Ectodermal cell (in vitro differentiated cells): ENCODE measurements at regions not wholly inside any gene's neighbourhood (a gene's known extent, or its start where the extent isn't known, plus 50 kb on each side); places are given as distances from the start of the nearest gene placed in this dataset.
"Not testable (repeated sequence)": the region's sequence is repeated elsewhere in the genome, so short reads cannot be mapped to it uniquely, and the experiment has no call there.

Source experiments
- H3K27ac ChIP-seq: 2 replicates; pipeline ENCODE4 v1.7.0; 2013; ENCODE audit warnings: mild to moderate bottlenecking, low read depth, low read length; ENCODE audit not compliant: insufficient read depth, poor library complexity, severe bottlenecking
- H3K27me3 ChIP-seq: 2 replicates; pipeline ENCODE4 v1.7.0; 2013; ENCODE audit warnings: mild to moderate bottlenecking, low read length; ENCODE audit not compliant: insufficient read depth, control insufficient read depth, poor library complexity, severe bottlenecking
- H3K36me3 ChIP-seq: one replicate; pipeline ENCODE4 v1.7.0; 2013; ENCODE audit warnings: low read length; ENCODE audit not compliant: control insufficient read depth, insufficient read depth
- H3K4me1 ChIP-seq: one replicate; pipeline ENCODE4 v1.7.0; 2013; ENCODE audit warnings: low read length; ENCODE audit not compliant: control insufficient read depth, insufficient read depth
- H3K4me3 ChIP-seq: 2 replicates; pipeline ENCODE4 v1.7.0; 2013; ENCODE audit warnings: low read depth, low read length, control low read depth; ENCODE audit not compliant: insufficient read depth
- H3K9me3 ChIP-seq: 2 replicates; pipeline ENCODE4 v1.7.0; 2013; ENCODE audit warnings: mild to moderate bottlenecking, low read length, moderate library complexity; ENCODE audit not compliant: control insufficient read depth
- WGBS, 2 experiments: methylation state at CpG; one replicate each; pipeline ENCODE4 v1.1.7; 2013; ENCODE audit warnings: missing lambda C conversion rate in 2 of 2; 5-methylcytosine and 5-hydroxymethylcytosine counted together

DNA sequence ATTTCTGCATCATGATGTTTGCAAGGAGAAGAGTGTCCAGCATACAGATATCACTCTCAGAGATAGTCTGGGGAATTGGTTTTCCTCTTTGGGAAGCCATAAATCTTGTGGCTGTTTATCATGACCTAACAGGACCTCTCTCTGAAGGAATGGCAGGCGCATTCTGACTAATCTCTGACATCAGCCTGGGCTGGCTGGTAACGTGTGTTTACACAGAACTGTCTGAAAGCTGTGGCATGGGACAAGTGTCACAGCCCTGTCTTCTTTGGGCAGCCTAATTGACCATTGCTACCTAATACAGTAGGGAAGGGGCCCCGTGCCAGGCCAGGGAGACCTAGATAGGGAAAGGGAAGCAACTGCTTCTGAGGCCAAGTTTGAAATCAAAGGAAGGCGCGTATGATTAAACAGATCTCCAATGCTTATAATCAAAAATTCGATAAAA, 73.9 kb upstream of the CABCOCO1 start:
- no peaks in the 10 kb centered on the region for H3K36me3 ChIP-seq
- H3K4me1 ChIP-seq, result no peaks in the 10 kb centered on the region
- no peaks in the 10 kb centered on the region for H3K27me3 ChIP-seq
- H3K27ac ChIP-seq, result no peak overlapping the region
- no peaks in the 10 kb centered on the region for H3K9me3 ChIP-seq
- WGBS, 2 experiments, result 90% methylated on average over 3 of the region's 6 CpGs
- no peak overlapping the region for H3K4me3 ChIP-seq

DNA sequence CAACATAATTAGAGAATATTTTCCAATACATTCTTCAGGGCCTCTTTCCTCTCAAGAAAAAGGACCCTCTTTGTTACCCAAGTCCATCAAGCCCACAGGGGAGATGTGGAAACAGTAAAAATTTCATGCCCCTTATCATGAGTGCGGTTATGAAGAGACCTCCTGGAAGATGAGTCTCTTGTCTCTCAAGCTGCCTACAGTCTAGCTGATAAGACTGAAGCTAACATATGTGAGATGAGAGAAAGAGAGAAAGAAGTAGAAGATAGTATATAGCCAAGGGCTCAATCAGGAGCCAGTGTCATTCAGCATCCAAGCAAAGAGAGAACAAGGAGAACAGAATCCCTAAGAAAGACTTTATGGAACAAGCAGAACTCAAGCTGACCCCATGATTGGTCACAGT, 75.9 kb upstream of the CABCOCO1 start:
- H3K4me1 ChIP-seq, result no peaks in the 10 kb centered on the region
- H3K36me3 ChIP-seq, result no peaks in the 10 kb centered on the region
- no peaks in the 10 kb centered on the region for H3K27me3 ChIP-seq
- no peak overlapping the region for H3K4me3 ChIP-seq
- no peak overlapping the region for H3K27ac ChIP-seq
- H3K9me3 ChIP-seq, result no peaks in the 10 kb centered on the region
- WGBS, 2 experiments, result 91% methylated on average over 1 of the region's 1 CpG

DNA sequence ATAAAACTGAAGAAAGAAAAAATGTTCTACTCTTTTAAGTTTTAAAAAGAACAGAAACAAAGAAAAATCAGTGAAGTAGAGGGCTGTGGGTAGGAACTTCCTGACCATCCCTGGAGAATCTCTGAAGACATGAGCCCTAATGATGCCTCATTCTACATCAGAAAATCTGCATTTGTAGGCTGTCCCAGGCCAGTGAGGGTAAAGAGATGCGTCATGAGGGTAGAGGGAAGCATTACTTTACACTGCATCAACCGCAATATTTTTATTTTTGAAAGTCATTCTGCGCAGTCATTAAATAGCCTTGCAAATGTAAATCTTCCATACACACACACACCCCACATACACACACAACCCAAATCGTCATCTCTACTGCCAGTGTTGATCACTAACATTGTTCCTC, 82.1 kb upstream of the CABCOCO1 start:
- Histone ChIP-seq H3K9me3 (no peaks in the 10 kb centered on the region), H3K4me1 (no peaks in the 10 kb centered on the region), H3K4me3 (no peak overlapping the region), H3K27ac (no peak overlapping the region), H3K27me3 (no peaks in the 10 kb centered on the region), H3K36me3 (no peaks in the 10 kb centered on the region)
- 70 to 96% methylated on average over 4 of the region's 4 CpGs for WGBS, 2 experiments

DNA sequence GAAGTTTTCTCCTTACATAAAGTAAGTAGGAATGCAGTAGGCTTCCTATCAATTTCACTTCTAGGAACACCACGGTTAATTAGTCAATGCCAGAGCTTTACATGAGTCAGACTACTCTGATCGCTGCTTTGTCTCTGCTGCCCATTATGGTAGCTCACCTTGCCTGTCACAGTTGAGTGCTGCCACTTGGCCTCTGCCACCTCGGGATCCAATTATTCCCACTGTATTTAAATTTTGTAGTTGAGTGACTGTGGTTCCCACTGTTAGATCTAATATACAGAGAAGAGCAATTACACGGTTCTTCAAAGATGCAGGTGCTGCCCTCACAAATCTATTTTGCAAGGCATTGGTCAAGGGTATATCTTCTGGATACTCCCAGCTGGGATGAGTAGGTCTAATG, 92.5 kb upstream of the CABCOCO1 start:
- 90 to 91% methylated on average over 4 of the region's 4 CpGs for WGBS, 2 experiments
- not testable (repeated sequence) for H3K27me3 ChIP-seq

DNA sequence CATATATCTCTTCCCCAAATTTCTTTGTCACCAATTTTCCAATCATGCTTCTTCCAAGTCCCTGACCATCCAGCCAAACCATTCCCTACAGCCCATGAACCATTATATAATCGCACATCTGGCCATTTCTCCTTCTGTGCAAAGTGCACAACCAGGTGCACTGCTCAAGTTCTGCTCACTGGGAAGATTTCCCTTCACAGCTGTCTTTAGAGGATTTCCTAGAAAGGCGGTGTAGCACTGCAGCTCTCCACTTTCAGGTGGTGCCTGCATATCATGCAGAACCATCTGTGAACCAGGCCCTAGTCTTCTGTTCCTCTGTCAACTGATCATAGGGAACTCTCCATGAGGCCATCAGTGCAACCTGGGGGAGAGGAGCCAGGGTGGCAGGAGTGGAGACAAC, 95.0 kb upstream of the CABCOCO1 start:
- H3K4me3 ChIP-seq, result no peak overlapping the region
- H3K27ac ChIP-seq, result no peak overlapping the region
- 93 to 96% methylated on average over 2 of the region's 2 CpGs for WGBS, 2 experiments
- no peaks in the 10 kb centered on the region for H3K4me1 ChIP-seq
- H3K27me3 ChIP-seq, result no peaks in the 10 kb centered on the region
- no peaks in the 10 kb centered on the region for H3K9me3 ChIP-seq
- no peaks in the 10 kb centered on the region for H3K36me3 ChIP-seq

More for the DNA sequence above, 92.5 kb upstream of the CABCOCO1 start:
- H3K9me3 ChIP-seq, H3K36me3 ChIP-seq, H3K4me3 ChIP-seq, H3K27ac ChIP-seq, H3K4me1 ChIP-seq: not testable (repeated sequence)

DNA sequence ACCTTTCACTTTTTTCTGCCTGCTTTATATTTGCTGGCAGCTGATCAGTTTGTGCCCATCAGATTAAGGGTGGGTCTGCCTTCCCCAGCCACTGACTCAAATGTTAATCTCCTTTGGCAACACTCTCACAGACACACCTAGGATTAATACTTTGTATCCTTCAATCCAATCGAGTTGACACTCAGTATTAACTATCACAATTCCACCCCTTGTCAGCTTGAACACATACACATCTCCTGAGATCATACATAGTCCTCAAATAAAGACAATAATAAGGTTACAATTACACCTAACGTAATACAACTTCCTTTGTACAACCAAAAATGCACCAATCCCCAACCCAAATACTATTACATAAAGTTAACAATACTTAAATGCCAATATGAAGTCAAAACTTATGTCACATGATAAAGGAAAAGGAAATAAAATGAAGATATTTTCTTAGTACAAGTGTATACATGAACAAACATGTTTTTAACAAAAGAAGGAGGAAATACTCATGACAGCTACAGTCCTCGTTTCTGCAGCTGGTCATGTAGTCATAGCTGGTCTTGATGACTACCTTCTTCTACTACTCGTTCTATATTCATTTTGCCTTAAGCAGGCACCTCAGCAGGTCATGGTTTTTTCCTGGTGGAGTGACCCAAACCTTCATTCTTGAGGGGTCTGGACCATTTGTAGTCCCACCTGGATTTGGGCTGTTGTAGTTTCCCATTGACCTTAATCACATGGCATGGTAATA, 96.7 kb upstream of the CABCOCO1 start:
- Histone ChIP-seq H3K4me1 (no peaks in the 10 kb centered on the region), H3K4me3 (no peak overlapping the region), H3K27me3 (no peaks in the 10 kb centered on the region), H3K27ac (no peak overlapping the region), H3K9me3 (no peaks in the 10 kb centered on the region), H3K36me3 (no peaks in the 10 kb centered on the region)
- 85 to 86% methylated on average over 4 of the region's 4 CpGs for WGBS, 2 experiments

DNA sequence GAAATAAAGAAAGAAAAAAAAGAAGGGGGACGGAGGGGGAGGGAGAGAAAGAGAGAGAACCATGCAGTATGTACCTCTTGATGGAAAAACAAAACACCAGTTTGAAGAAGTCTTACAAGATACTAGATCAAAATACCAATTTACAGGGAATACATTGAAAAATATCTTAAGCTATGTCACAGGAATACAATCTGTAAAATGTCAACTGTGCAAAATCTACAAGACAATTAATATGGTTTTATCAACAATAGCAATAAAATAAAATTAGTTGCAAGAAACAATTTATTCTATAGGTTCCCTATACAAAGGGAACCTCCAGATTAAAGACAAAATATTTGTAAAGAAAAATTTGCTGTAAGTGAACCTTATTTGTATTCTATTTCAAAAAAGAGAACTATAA, 98.3 kb upstream of the CABCOCO1 start:
- no peaks in the 10 kb centered on the region for H3K36me3 ChIP-seq
- no peaks in the 10 kb centered on the region for H3K4me1 ChIP-seq
- no peak overlapping the region for H3K4me3 ChIP-seq
- H3K27ac ChIP-seq, result no peak overlapping the region
- 100% methylated on average over 1 of the region's 1 CpG; no CpG with 5 or more reads in 1 of the 2 experiments for WGBS, 2 experiments
- H3K27me3 ChIP-seq, result no peaks in the 10 kb centered on the region
- H3K9me3 ChIP-seq, result no peaks in the 10 kb centered on the region

DNA sequence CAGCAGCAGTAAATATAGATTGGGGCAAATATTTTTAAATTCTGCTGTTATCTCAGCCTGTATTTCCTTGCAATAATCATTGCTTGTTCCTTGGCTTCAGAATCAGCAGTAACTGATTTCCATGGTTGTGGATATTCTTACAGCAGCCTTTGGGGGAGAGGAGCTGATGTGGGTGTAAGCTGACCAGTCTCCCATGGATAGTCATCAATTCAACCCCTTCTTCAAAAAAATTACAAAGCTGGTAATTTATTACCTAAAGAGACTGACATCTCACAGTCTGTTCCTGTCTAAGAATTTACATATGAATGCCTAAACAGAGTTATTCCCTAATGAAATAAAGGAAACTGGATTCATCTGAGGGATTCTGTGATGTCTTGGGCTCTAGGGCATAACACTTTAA, 103.1 kb upstream of the CABCOCO1 start:
- Histone ChIP-seq H3K27ac (peak overlapping the region; percentile 11), H3K27me3 (no peaks in the 10 kb centered on the region), H3K9me3 (no peaks in the 10 kb centered on the region), H3K4me3 (no peak overlapping the region), H3K4me1 (no peaks in the 10 kb centered on the region), H3K36me3 (no peaks in the 10 kb centered on the region)

DNA sequence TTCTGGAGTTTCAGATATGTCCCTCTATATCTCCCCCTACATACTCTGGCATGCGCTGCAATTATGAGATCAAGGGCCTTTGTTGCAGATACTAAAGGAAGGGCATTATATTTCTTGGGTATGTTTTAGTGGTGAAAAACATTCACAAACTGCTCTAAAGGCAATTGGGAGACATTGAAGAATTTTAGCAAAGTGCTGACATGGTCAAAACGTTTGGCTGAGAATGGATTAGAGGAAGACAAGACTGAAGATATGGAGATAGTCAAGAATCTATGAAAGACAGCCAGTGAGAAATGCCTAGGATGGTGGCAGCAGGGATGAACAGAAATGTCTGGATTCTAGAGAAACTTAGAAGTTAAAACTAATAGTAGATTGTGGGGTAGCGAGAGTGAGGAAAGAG, 104.5 kb upstream of the CABCOCO1 start:
- H3K27me3 ChIP-seq, result no peaks in the 10 kb centered on the region
- H3K36me3 ChIP-seq, result no peaks in the 10 kb centered on the region
- no peaks in the 10 kb centered on the region for H3K9me3 ChIP-seq
- WGBS, 2 experiments, result 91 to 96% methylated on average over 3 of the region's 3 CpGs
- no peaks in the 10 kb centered on the region for H3K4me1 ChIP-seq
- H3K27ac ChIP-seq, result no peak overlapping the region
- no peak overlapping the region for H3K4me3 ChIP-seq

DNA sequence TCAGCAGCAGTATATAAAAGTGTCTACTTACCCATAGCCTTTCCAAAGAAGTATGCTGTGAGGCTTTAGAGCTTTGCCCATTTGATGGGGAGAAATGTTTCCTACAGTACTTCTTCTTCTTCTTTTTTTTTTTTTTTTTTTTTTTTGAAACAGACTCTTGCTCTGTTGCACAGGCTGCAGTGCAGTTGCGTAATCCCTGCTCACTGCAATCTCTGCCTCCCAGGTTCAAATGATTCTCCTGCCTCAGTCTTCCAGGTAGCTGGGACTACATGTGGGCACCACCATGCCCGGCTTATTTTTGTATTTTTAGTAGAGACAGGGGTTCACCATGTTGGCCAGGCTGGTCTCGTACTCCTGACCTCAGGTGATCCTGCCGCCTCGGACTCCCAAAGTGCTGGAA, 101.7 kb upstream of the TMEM26 start:
- Histone ChIP-seq H3K4me1 (no peaks in the 10 kb centered on the region), H3K27me3 (no peaks in the 10 kb centered on the region), H3K36me3 (no peaks in the 10 kb centered on the region), H3K4me3 (no peak overlapping the region), H3K9me3 (no peaks in the 10 kb centered on the region), H3K27ac (no peak overlapping the region)
- 90 to 94% methylated on average over 5 of the region's 5 CpGs for WGBS, 2 experiments

DNA sequence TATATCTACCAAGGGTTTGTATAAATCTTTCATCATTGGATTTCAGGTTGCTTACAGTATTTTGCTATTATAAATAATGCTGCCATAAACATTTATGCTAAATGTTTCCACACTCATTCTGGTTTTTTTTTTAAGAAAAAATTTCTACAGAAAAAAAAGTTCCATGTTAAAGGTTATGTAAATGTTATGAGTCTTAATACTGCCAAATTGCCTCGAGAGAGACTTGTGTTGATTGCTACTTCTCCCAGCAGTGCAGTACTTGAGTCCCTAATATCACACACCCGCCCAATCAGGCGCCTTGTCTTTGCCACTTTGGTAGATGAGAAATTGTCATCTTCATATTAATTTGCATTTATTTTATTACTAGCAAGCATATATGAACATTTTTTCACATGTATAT, 96.7 kb upstream of the TMEM26 start:
- Histone ChIP-seq H3K27ac (no peak overlapping the region), H3K4me3 (no peak overlapping the region), H3K4me1 (no peaks in the 10 kb centered on the region), H3K27me3 (no peaks in the 10 kb centered on the region), H3K36me3 (no peaks in the 10 kb centered on the region), H3K9me3 (no peaks in the 10 kb centered on the region)
- 78 to 94% methylated on average over 1 to 3 of the region's 3 CpGs for WGBS, 2 experiments
